Muscle of leg (tissue), 3 donors: ENCODE measurements at regions not wholly inside any gene's neighbourhood (a gene's known extent, or its start where the extent isn't known, plus 50 kb on each side); places are given as distances from the start of the nearest gene placed in this dataset.
"Not testable (repeated sequence)": the region's sequence is repeated elsewhere in the genome, so short reads cannot be mapped to it uniquely, and the experiment has no call there.

Source experiments
- DNase-seq: peaks from one replicate; pipeline ENCODE4 v3.0.0; 2013
- H3K27ac ChIP-seq: one replicate; pipeline ENCODE4 v1.5.1; 2013; ENCODE audit warnings: mild to moderate bottlenecking, low read length, control low read depth
- H3K27me3 ChIP-seq: one replicate; pipeline ENCODE4 v1.6.1; 2013; ENCODE audit warnings: low read length; ENCODE audit not compliant: control insufficient read depth, insufficient read depth
- H3K36me3 ChIP-seq: one replicate; pipeline ENCODE4 v1.6.1; 2013; ENCODE audit warnings: low read length; ENCODE audit not compliant: control insufficient read depth, insufficient read depth
- H3K4me1 ChIP-seq: one replicate; pipeline ENCODE4 v1.6.1; 2013; ENCODE audit warnings: low read length; ENCODE audit not compliant: control insufficient read depth, insufficient read depth
- H3K4me3 ChIP-seq: one replicate; pipeline ENCODE4 v1.5.1; 2013; ENCODE audit warnings: low read length, control low read depth
- H3K9me3 ChIP-seq: replicated peaks from 2 replicates; pipeline ENCODE4 v1.6.1; 2013; ENCODE audit warnings: low read depth, low read length; ENCODE audit not compliant: control insufficient read depth
- WGBS: methylation state at CpG from one replicate; pipeline ENCODE4 v1.1.5; 2013; ENCODE audit warnings: missing lambda C conversion rate; ENCODE audit not compliant: insufficient coverage; 5-methylcytosine and 5-hydroxymethylcytosine counted together

DNA sequence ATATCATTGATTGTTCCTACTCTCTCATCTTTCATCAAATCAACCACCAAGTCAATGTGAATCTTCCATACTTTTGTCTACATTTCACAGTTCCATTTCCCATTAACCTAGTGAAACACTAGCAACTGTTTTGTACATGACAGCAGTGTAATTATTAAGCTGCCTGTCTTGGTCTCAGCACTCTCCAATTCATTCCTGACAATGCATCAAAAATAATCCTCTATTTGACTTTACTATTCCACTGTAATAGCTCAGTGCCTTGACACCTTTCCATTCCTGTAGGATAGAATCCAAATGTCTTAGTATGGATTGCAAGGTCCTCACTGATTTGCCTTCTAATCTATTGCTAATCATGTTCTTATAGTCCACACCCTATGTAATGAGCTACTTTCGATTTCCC lies 2405.8 kb downstream of the PCDH7 start:
- no peak for DNase-seq
- H3K4me1 ChIP-seq, result no peaks in the 10 kb centered on the region
- WGBS, result no CpG with 5 or more reads among the region's 1 CpG
- no peak overlapping the region for H3K4me3 ChIP-seq
- no peaks in the 10 kb centered on the region for H3K9me3 ChIP-seq
- H3K27ac ChIP-seq, result no peak overlapping the region
- H3K36me3 ChIP-seq, result no peaks in the 10 kb centered on the region
- H3K27me3 ChIP-seq, result no peaks in the 10 kb centered on the region

- H3K27me3 ChIP-seq, H3K27ac ChIP-seq, DNase-seq, H3K36me3 ChIP-seq, H3K9me3 ChIP-seq, H3K4me1 ChIP-seq, H3K4me3 ChIP-seq: not testable (repeated sequence)
- no CpG with 5 or more reads among the region's 1 CpG for WGBS
These were observed 2410.5 kb downstream of the PCDH7 start for GRCh38 chr4:33130662-33131061.

GRCh38 chr4:33133723-33134122 lies 2413.6 kb downstream of the PCDH7 start:
- no peak for DNase-seq
- Histone ChIP-seq H3K9me3 (no peaks in the 10 kb centered on the region), H3K4me1 (no peaks in the 10 kb centered on the region), H3K36me3 (no peaks in the 10 kb centered on the region), H3K27me3 (no peaks in the 10 kb centered on the region), H3K27ac (no peak overlapping the region), H3K4me3 (no peak overlapping the region)
- WGBS, result no CpG with 5 or more reads among the region's 2 CpGs

- Histone ChIP-seq H3K27ac (no peak overlapping the region), H3K4me3 (no peak overlapping the region), H3K36me3 (no peaks in the 10 kb centered on the region), H3K27me3 (no peaks in the 10 kb centered on the region), H3K4me1 (no peaks in the 10 kb centered on the region), H3K9me3 (no peaks in the 10 kb centered on the region)
- no CpG with 5 or more reads among the region's 1 CpG for WGBS
- peak; percentile 5 for DNase-seq
These were observed 2414.2 kb downstream of the PCDH7 start for GRCh38 chr4:33134366-33134765.

GRCh38 chr4:33149658-33150524 lies 2429.7 kb downstream of the PCDH7 start:
- no peak for DNase-seq
- Histone ChIP-seq H3K27ac (no peak overlapping the region), H3K4me3 (no peak overlapping the region), H3K36me3 (no peaks in the 10 kb centered on the region), H3K4me1 (no peaks in the 10 kb centered on the region), H3K27me3 (no peaks in the 10 kb centered on the region), H3K9me3 (no peaks in the 10 kb centered on the region)
- WGBS, result no CpG with 5 or more reads among the region's 5 CpGs

- peak; percentile 57 for DNase-seq
- Histone ChIP-seq H3K4me3 (no peak overlapping the region), H3K36me3 (no peaks in the 10 kb centered on the region), H3K4me1 (no peaks in the 10 kb centered on the region), H3K9me3 (no peaks in the 10 kb centered on the region), H3K27me3 (no peaks in the 10 kb centered on the region), H3K27ac (no peak overlapping the region)
- WGBS, result no CpG with 5 or more reads among the region's 3 CpGs
These were observed 2430.3 kb downstream of the PCDH7 start for GRCh38 chr4:33150525-33150910.

DNA sequence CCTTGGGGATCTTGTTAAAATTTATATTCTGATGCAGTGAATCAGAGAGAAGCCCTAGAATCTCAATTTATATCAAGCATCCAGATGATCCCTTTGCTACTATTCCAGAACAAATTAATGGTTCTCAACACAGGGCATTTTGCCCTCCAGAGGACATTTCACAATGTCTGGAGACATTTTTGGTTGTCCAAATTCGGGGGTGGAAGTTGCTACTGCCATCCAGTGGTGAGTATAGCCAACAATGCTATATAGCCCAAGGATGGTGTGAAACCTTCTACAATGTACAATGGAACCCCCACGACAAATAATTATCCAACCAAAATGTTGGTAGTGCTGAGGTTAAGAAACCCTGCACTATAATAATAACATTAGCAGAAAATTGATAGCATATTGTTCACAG lies 2440.0 kb downstream of the PCDH7 start:
- DNase-seq, result no peak
- H3K4me3 ChIP-seq, result no peak overlapping the region
- H3K27me3 ChIP-seq, result no peaks in the 10 kb centered on the region
- no peaks in the 10 kb centered on the region for H3K4me1 ChIP-seq
- H3K27ac ChIP-seq, result no peak overlapping the region
- H3K36me3 ChIP-seq, result no peaks in the 10 kb centered on the region
- no CpG with 5 or more reads among the region's 2 CpGs for WGBS
- H3K9me3 ChIP-seq, result no peaks in the 10 kb centered on the region

GRCh38 chr4:33161202-33161601 lies 2441.0 kb downstream of the PCDH7 start:
- no peaks in the 10 kb centered on the region for H3K4me1 ChIP-seq
- WGBS, result 95% methylated on average over 2 of the region's 4 CpGs

DNA sequence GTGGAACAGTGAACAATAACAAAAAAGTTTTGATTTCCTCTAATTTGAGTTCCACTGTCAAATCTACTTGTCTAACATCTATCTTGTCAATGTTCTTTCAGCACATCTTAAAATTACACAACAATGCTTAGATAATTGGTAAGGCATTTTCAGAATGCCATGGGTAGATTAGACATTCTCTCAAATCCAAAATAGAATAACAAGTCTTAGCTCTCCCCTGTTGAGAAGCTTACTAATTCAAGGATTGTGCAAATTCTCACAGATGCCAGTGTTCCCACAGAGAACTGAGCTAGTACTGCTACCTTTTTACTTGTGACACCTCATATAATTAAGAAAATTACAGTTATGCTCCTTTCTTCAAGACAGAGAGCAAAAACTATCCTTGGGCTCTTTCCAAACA lies 2442.0 kb downstream of the PCDH7 start:
- Histone ChIP-seq H3K4me3 (no peak overlapping the region), H3K36me3 (no peaks in the 10 kb centered on the region), H3K27me3 (no peaks in the 10 kb centered on the region), H3K4me1 (no peaks in the 10 kb centered on the region), H3K9me3 (no peaks in the 10 kb centered on the region), H3K27ac (no peak overlapping the region)
- DNase-seq, result no peak

More at GRCh38 chr4:33161202-33161601, 2441.0 kb downstream of the PCDH7 start:
- H3K4me3 ChIP-seq, result no peak overlapping the region
- H3K27me3 ChIP-seq, result no peaks in the 10 kb centered on the region
- H3K36me3 ChIP-seq, result no peaks in the 10 kb centered on the region
- H3K27ac ChIP-seq, result no peak overlapping the region
- DNase-seq, result no peak
- no peaks in the 10 kb centered on the region for H3K9me3 ChIP-seq

- Histone ChIP-seq H3K36me3 (no peaks in the 10 kb centered on the region), H3K27ac (no peak overlapping the region), H3K4me3 (no peak overlapping the region), H3K27me3 (no peaks in the 10 kb centered on the region), H3K4me1 (no peaks in the 10 kb centered on the region), H3K9me3 (no peaks in the 10 kb centered on the region)
- no peak for DNase-seq
- no CpG with 5 or more reads among the region's 1 CpG for WGBS
These were observed 2451.8 kb downstream of the PCDH7 start for GRCh38 chr4:33171873-33172525.
